GM21526 (cell line): ENCODE measurements at regions not wholly inside any gene's neighbourhood (a gene's known extent, or its start where the extent isn't known, plus 50 kb on each side); places are given as distances from the start of the nearest gene placed in this dataset.

Source experiments
- ATAC-seq: cut with Tn5 transposase; IDR thresholded peaks from one replicate; pipeline ENCODE4 v1.9.1; 2021; ENCODE audit warnings: moderate library complexity; ENCODE audit not compliant: unreplicated experiment, low FRiP score

- no peak for ATAC-seq
Observed at GRCh38 chr12:132409495-132410295, 80.3 kb upstream of the FBRSL1 start.

DNA sequence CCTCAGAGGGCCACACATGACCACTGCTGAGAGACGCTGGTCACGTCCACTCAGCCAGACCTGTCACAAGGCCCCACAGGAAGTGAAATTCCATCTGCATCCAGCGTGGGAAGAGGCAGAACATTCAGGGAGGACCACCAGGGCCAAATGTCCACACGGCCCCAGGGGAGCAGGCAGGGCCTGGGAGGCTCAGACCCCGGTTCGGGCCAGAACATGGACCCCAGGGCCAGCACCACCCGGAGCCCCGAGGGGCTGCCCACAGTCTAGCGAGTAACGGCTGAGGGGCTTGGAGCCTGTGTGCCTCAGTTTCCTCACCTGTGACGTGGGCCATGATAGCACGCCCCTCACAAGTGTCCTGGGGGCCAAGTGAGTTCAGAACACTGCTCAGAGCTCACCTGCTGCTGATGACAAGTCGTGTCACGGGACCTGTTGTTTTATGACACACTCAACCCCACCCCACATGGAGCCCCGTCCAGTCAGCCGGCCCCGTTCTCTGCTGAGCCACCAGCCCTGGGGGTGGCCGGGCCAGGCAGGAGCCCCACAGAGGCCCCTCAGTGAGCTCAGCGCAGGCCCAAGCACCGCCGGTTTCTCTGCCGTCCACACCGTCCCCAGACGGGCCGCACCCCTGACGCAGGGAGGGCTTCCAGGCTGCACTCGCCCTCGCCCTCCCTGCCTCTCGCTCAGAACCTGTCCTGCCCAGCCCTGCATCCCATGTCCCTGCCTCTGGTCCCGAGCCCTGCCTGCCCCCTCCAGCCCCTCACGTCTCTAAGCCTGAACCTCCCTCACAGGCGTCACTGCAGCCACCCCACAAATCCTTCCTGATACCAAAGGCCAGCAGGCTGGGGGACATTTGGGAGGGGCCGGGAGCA lies 79.5 kb upstream of the GALNT9 start:
- ATAC-seq: no peak

DNA sequence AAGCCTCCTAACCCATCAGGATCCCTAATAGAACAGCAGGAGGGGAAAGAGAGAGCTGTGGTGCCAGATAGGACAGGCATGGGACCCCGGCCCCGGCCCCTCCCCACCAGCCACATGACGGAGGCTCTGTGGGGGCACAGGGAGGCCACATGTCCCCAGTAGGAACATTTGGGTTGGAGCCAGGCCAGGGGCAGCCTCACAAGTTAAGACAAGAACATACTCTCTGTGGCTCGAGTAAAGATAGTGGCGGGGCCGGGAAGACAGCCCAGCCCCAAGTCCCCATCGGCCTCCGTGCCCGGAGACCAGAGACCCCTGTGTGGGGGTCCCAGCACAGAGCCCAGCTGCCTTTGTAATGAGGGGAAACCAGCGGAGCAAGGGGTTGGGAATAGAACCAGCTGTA lies 78.6 kb upstream of the GALNT9 start:
- no peak for ATAC-seq

GRCh38 chr12:132407451-132407961 lies 78.1 kb upstream of the GALNT9 start:
- no peak for ATAC-seq

GRCh38 chr12:132406493-132407450 lies 77.4 kb upstream of the GALNT9 start:
- ATAC-seq: no peak

GRCh38 chr12:132405742-132406251 lies 76.4 kb upstream of the GALNT9 start:
- no peak for ATAC-seq

- ATAC-seq: no peak
Observed at GRCh38 chr12:132404951-132405741, 75.8 kb upstream of the GALNT9 start.

DNA sequence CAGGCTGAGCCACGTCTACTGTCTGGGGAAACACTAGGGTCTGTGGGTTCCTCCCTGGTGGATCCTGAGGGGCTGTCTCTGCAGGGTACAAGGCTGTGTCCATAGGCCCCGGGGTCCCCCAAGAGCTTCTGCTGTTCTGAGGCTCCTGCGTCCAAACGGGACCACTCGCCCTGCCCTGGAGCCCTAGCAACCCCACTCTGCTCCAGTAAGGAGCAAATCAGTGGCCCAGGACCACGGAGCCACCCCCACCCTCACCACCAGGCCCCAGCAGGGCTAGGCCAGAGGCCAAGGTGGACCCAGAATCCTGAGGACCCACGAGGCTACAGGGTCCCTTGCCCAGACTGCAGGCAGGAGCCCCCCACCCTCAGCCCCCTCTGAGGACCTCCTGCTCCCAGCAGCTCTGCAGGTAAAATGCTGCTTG lies 75.1 kb upstream of the GALNT9 start:
- ATAC-seq: no peak

GRCh38 chr12:132403636-132404434 lies 74.4 kb upstream of the GALNT9 start:
- no peak for ATAC-seq

- ATAC-seq: no peak
Observed at GRCh38 chr12:132402831-132403416, 73.5 kb upstream of the GALNT9 start.

DNA sequence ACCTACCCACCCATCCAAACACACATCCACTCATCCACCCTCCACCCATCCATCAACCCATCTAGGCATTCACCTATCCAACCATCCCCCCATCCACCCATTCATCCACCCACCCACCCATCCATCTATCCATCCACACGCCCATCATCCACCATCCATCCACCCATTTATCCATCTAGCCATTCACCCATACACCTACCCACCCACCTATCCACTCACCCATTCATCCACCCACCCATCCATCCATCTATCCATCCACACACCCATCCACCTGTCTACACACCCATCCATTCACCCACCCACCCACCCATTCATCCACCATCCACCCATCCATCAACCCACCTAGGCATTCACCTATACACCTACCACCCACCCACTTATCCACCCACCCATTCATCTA lies 72.6 kb upstream of the GALNT9 start:
- ATAC-seq: no peak

GRCh38 chr12:132400011-132400641 lies 70.7 kb upstream of the GALNT9 start:
- ATAC-seq: no peak

DNA sequence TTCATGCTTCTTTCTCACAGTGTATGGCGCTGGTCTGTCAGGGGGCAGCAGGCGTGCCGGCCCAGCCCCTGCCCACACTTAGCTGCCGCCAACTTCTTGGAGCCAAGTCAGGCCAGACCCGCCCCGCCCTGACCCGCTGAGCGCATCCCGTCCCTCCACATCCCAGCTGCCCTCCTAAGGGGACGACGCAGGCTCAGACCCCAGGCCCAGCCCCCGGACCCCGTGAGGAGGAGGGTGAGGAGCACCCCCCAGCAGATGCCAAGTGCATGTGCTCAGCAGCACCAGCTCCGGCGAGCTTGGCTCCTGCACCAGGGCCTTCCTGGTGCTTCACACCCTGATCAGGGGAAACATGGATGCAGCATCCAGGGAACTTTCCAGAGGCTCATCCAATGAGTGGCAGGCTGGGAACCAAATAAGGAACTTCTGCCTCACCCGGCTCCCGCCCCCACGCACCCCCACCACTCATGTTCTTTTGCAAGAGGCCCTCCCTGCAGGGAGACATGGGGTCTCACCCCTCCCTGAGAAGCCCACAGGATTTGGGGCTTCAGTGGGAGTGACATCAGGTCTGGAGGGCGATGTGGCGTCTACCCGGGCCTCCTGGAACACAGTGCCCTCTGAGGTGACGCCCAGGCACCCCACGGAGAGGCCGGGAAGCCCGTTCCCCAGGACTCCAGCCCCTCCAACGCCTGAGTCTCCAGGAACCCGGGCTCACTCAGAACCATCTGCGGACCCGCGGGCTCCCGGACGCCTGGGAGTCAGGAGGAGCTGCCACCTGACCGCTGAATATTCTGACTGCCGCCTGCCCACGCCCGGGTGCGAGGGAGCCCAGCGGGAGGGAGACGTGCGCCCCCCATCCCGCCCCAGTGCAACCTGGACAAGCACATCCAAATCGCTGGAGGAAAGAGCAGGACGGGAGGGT lies 70.0 kb upstream of the GALNT9 start:
- ATAC-seq: no peak

- ATAC-seq: no peak
Observed at GRCh38 chr12:132398386-132398991, 69.1 kb upstream of the GALNT9 start.

DNA sequence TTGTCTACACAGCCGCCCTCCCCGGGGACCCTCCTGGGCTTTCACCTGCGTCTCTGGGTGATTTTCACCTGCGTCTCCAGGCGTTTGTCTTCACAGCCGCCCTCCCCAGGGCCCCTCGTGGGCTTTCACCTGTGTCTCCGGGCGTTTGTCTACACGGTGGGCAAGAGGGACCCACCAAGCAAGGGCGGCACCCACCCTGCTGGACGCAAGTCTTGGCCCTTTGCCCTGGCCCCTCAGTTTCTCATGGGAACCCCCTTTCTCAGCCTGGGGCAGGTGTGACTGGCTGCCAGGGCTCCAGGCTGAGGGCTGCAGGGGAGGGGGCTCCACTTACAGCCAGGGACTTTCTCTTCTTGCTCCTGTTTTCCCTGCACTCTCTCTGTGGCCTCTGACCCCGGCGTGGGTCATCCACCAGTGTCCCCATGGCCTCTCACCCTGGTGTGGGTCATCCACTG lies 68.6 kb upstream of the GALNT9 start:
- no peak for ATAC-seq
